ENCODE measurements at regions not wholly inside any gene's neighbourhood (a gene's known extent, or its start where the extent isn't known, plus 50 kb on each side); places are given as distances from the start of the nearest gene placed in this dataset.

DNA sequence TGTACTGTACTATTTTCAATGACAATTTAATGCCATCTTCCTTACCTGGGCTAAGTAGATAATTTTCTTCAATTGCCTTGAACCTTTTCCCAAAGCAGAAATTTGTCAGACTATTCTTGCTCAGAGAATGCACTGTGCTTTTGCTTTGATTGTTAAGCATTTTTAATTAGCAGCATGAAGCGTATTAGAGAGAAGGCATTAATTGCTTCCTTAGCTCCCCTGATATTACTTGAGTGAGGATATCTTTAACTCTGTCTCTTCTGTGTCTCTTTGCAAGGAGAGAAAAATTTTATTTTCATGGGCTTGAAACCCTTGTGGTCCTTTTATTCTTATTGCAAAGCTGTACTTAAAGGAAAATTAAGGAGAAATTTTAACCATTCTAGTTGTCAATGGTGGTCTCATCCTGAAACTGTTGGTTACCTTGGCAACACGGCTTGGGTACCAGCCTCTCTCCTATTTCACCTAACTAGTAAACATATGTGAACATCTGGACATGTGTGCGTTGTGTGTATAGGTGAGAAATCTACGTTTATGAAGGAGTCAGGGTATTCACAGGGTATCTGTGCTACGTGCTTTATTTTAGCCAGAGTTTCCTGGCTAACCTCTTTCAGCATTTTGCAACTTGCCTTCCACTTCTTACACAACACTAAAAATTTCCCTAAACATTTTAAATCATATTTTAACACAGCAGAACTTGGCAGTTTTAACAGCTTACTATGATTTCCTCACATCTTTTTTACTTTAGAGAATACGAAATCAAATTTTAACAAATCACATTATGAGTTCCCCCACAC is 225.5 kb downstream of the KLF5 start:
- Histone ChIP-seq H3K27me3 (no peaks in the 10 kb centered on the region), H3K36me3 (no peaks in the 10 kb centered on the region), H3K27ac (no peak overlapping the region), H3K4me1 (no peaks in the 10 kb centered on the region), H3K4me3 (no peak overlapping the region), H3K9me3 (no peaks in the 10 kb centered on the region)
- TF ChIP-seq, protein P1, sequence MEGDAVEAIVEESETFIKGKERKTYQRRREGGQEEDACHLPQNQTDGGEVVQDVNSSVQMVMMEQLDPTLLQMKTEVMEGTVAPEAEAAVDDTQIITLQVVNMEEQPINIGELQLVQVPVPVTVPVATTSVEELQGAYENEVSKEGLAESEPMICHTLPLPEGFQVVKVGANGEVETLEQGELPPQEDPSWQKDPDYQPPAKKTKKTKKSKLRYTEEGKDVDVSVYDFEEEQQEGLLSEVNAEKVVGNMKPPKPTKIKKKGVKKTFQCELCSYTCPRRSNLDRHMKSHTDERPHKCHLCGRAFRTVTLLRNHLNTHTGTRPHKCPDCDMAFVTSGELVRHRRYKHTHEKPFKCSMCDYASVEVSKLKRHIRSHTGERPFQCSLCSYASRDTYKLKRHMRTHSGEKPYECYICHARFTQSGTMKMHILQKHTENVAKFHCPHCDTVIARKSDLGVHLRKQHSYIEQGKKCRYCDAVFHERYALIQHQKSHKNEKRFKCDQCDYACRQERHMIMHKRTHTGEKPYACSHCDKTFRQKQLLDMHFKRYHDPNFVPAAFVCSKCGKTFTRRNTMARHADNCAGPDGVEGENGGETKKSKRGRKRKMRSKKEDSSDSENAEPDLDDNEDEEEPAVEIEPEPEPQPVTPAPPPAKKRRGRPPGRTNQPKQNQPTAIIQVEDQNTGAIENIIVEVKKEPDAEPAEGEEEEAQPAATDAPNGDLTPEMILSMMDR (IDR thresholded peaks at IDR 0.05), result no peak
- no peak for DNase-seq (ENCODE audit: low spot score in 2 of 2)
- intact Hi-C loops (cut with DNase I), result no loop called here

DNA sequence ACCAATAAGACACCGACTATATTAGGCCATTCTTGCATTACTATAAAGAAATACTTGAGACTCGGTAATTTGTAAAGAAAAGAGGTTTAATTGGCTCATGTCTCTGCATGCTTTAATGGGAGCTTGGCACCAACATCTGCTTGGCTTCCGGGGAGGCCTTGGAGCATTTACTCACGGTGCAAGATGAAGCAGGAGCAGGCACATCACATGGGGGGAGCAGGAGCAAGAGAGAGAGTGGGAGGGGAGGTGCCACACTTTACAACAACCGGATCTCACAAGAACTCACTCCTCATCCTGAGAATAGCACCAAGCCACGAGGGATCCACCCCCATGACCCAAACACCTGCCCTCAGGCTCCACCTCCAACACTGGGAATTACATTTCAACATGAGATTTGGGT is 224.8 kb downstream of the KLF5 start:
- no peaks in the 10 kb centered on the region for H3K36me3 ChIP-seq
- H3K9me3 ChIP-seq, result no peaks in the 10 kb centered on the region
- H3K4me3 ChIP-seq, result no peak overlapping the region
- TF ChIP-seq, protein P1 (IDR thresholded peaks at IDR 0.05), result no peak
- intact Hi-C loops (cut with DNase I), result no loop called here
- no peaks in the 10 kb centered on the region for H3K4me1 ChIP-seq
- no peaks in the 10 kb centered on the region for H3K27me3 ChIP-seq
- no peak overlapping the region for H3K27ac ChIP-seq
- DNase-seq (ENCODE audit: low spot score in 2 of 2), result no peak

DNA sequence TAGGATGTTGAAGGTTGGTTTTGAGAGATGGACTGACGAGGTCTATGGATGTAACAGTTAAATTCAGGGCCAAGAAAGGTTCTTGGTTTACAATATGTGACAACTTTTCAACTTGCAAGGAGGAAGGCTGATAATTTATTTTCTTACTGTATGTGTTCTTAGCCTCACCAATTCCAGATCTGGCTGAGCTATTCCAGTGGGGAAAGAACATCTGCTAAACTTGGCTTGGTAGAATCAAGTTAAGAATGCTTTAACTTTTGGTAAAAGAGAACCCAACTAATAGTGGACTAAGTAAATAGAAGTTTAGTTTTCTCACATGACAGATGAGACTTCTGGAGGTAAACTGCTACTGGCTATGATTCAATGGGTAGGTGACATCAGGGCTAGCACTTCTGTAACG is 222.9 kb downstream of the KLF5 start:
- Histone ChIP-seq H3K27ac (no peak overlapping the region), H3K4me3 (no peak overlapping the region), H3K27me3 (no peaks in the 10 kb centered on the region), H3K4me1 (no peaks in the 10 kb centered on the region), H3K36me3 (no peaks in the 10 kb centered on the region), H3K9me3 (no peaks in the 10 kb centered on the region)
- no peak for DNase-seq (ENCODE audit: low spot score in 2 of 2)
- TF ChIP-seq, protein P1 (IDR thresholded peaks at IDR 0.05), result no peak
- intact Hi-C loops (cut with DNase I), result no loop called here

DNA sequence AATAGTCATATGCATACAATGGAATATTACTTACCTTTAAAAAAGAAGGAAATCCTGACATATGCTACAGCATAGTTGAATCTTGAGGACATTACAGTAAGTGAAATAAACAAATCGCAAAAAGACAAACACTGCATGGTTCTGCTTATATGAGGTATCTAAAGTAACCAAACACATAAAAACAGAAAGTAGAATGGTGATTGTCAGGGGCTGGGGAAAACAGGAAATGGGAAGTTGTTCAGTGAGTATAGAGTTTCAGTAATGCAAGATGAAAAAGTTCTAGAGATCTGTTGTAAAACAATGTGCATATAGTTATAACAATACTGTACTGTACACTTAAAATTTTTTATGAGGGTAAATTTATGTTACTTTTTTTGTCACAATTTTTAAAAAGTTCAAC is 219.4 kb downstream of the KLF5 start:
- TF ChIP-seq, protein P1 (IDR thresholded peaks at IDR 0.05), result no peak
- intact Hi-C loops (cut with DNase I), result no loop called here

DNA sequence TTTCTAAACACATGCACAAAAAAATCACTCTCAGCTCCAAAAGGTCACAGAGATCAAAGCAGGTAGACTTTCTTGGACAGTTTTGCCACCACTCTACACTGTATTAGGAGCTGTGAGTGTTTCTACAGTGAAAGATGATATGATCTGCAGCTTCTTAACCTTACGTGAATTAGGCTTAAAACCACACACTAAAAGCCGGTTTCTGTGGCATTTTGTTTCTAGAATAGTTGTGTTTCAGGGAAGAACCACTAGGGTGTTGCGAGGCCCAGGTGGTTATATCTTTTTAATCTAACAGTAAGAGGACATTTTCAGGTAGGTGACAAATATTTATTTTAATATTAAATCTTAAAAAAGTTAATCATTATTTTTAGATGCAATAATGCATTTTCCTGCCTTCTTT is 216.4 kb downstream of the KLF5 start:
- no peak overlapping the region for H3K27ac ChIP-seq
- H3K4me1 ChIP-seq, result no peaks in the 10 kb centered on the region
- TF ChIP-seq, protein P1 (IDR thresholded peaks at IDR 0.05), result no peak
- H3K27me3 ChIP-seq, result no peaks in the 10 kb centered on the region
- H3K9me3 ChIP-seq, result no peaks in the 10 kb centered on the region
- no peak overlapping the region for H3K4me3 ChIP-seq
- no peak for DNase-seq (ENCODE audit: low spot score in 2 of 2)
- intact Hi-C loops (cut with DNase I), result no loop called here
- no peaks in the 10 kb centered on the region for H3K36me3 ChIP-seq

More for the DNA sequence above, 219.4 kb downstream of the KLF5 start:
- H3K4me3 ChIP-seq, result no peak overlapping the region
- no peaks in the 10 kb centered on the region for H3K9me3 ChIP-seq
- no peaks in the 10 kb centered on the region for H3K27me3 ChIP-seq
- DNase-seq (ENCODE audit: low spot score in 2 of 2), result no peak
- H3K36me3 ChIP-seq, result no peaks in the 10 kb centered on the region
- no peaks in the 10 kb centered on the region for H3K4me1 ChIP-seq
- no peak overlapping the region for H3K27ac ChIP-seq
